ENCODE measurements at regions not wholly inside any gene's neighbourhood (a gene's known extent, or its start where the extent isn't known, plus 50 kb on each side); places are given as distances from the start of the nearest gene placed in this dataset.

DNA sequence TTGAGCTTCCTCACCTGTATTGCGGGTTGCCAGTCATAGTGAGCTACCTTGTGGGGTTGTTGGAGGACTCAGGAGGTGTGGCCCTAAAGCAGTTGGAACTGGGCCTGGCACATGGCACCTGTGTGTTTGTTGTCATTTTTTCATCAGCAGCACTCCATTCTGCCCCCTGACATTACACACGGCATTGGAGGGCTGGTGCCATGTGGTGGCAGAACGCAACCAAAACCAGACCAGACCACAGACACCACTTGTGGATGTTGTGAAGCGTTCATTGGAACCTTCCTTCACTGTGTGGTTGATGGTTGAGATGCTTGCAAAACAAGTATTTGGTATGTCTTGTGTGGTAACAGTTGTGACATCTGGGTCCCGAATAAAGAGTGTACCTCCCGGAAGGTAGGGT lies 113.2 kb upstream of the ERCC6L2 start:
- H3K4me1 ChIP-seq (ENCODE audit: control insufficient read depth in 3 of 3, insufficient read depth in 2 of 3, low read depth in 1 of 3, low read length in 2 of 3), result no peaks in the 10 kb centered on the region
- no peak for FAIRE-seq
- H3K36me3 ChIP-seq (ENCODE audit: control insufficient read depth in 3 of 3, insufficient read depth in 2 of 3, low read depth in 1 of 3, low read length in 3 of 3), result no peaks in the 10 kb centered on the region
- no peak for DNase-seq
- H3K4me3 ChIP-seq (ENCODE audit: low read depth in 1 of 3, low read length in 3 of 3), result no peak overlapping the region
- 85 to 94% (median 93%) methylated on average over 6 of the region's 6 CpGs for WGBS, 3 donors
- no peaks in the 10 kb centered on the region for H3K27me3 ChIP-seq (ENCODE audit: control insufficient read depth in 3 of 3, insufficient read depth in 3 of 3, low read length in 3 of 3)
- H3K9me3 ChIP-seq (ENCODE audit: control insufficient read depth in 2 of 2, insufficient read depth in 1 of 2, low read depth in 1 of 2, low read length in 1 of 2), result no peaks in the 10 kb centered on the region
- H3K27ac ChIP-seq (ENCODE audit: low read depth in 1 of 3, low read length in 2 of 3), result no peak overlapping the region

DNA sequence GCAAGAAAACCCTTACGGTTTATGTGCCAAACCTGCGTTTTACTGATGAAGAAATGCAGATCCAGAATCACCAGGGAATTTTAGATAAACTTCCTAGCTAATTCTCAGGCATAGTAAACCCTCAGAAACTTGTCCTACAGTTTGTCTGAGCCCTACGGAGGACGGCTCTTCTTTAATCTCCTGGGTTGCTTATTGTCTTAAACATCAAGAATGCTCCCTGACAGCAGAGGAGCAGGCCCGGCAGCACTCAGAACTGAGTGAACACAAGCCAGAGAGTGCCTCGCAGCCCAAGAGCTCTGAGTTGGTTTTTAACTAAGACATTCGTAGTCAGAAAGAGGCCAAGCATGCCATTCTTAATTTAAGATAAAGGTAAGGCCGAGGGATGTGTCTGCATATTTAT lies 114.7 kb upstream of the ERCC6L2 start:
- DNase-seq, result no peak
- FAIRE-seq, result no peak

DNA sequence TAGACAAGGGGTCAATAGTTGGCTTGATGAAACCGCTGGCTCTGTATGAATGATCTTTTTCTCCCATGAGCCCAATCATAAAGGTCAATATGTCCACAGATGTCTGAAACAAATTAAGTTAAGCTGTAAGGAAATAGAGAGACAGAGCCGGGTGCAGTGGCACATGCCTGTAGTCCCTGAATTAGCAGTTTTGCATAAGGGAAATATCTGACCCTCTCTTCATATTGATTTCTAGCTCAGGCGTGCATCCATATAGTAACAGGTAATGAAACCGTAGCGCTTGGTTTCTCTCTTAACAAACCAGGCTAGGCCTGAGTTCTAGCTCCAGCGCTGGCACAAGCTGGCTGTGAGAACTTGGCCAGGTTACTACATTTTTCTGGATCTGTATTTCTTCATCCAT lies 118.1 kb upstream of the ERCC6L2 start:
- Histone ChIP-seq H3K27ac (ENCODE audit: low read depth in 1 of 3, low read length in 2 of 3) (peak overlapping the region in 2 of 3 donors; percentile 32 to 70), H3K36me3 (ENCODE audit: control insufficient read depth in 3 of 3, insufficient read depth in 2 of 3, low read depth in 1 of 3, low read length in 3 of 3) (no peaks in the 10 kb centered on the region), H3K27me3 (ENCODE audit: control insufficient read depth in 3 of 3, insufficient read depth in 3 of 3, low read length in 3 of 3) (peaks cover 0 to 2% (median 0%) of the 10 kb centered on the region in 3 donors), H3K4me1 (ENCODE audit: control insufficient read depth in 3 of 3, insufficient read depth in 2 of 3, low read depth in 1 of 3, low read length in 2 of 3) (peaks cover 0 to 4% (median 0%) of the 10 kb centered on the region in 3 donors), H3K9me3 (ENCODE audit: control insufficient read depth in 2 of 2, insufficient read depth in 1 of 2, low read depth in 1 of 2, low read length in 1 of 2) (no peaks in the 10 kb centered on the region), H3K4me3 (ENCODE audit: low read depth in 1 of 3, low read length in 3 of 3) (no peak overlapping the region)
- WGBS, 3 donors, result 79 to 91% (median 88%) methylated on average over 6 of the region's 6 CpGs
- DNase-seq (no peak), FAIRE-seq (no peak)

More for the DNA sequence above, 114.7 kb upstream of the ERCC6L2 start:
- H3K4me1 ChIP-seq (ENCODE audit: control insufficient read depth in 3 of 3, insufficient read depth in 2 of 3, low read depth in 1 of 3, low read length in 2 of 3), result no peaks in the 10 kb centered on the region
- no peaks in the 10 kb centered on the region for H3K36me3 ChIP-seq (ENCODE audit: control insufficient read depth in 3 of 3, insufficient read depth in 2 of 3, low read depth in 1 of 3, low read length in 3 of 3)
- H3K27ac ChIP-seq (ENCODE audit: low read depth in 1 of 3, low read length in 2 of 3), result peak overlapping the region in 1 of 3 donors; percentile 34
- no peaks in the 10 kb centered on the region for H3K9me3 ChIP-seq (ENCODE audit: control insufficient read depth in 2 of 2, insufficient read depth in 1 of 2, low read depth in 1 of 2, low read length in 1 of 2)
- no peaks in the 10 kb centered on the region for H3K27me3 ChIP-seq (ENCODE audit: control insufficient read depth in 3 of 3, insufficient read depth in 3 of 3, low read length in 3 of 3)
- WGBS, 3 donors, result 81 to 90% (median 86%) methylated on average over 8 of the region's 8 CpGs
- H3K4me3 ChIP-seq (ENCODE audit: low read depth in 1 of 3, low read length in 3 of 3), result no peak overlapping the region

- DNase-seq (no peak), FAIRE-seq (no peak)
- WGBS, 3 donors, result 58 to 84% (median 78%) methylated on average over 4 of the region's 4 CpGs
- H3K4me1 ChIP-seq (ENCODE audit: control insufficient read depth in 3 of 3, insufficient read depth in 2 of 3, low read depth in 1 of 3, low read length in 2 of 3), result peaks cover 0 to 4% (median 0%) of the 10 kb centered on the region in 3 donors
- H3K27me3 ChIP-seq (ENCODE audit: control insufficient read depth in 3 of 3, insufficient read depth in 3 of 3, low read length in 3 of 3), result peaks cover 0 to 7% (median 0%) of the 10 kb centered on the region in 3 donors
- peak overlapping the region in 2 of 3 donors; percentile 32 to 70 for H3K27ac ChIP-seq (ENCODE audit: low read depth in 1 of 3, low read length in 2 of 3)
- H3K36me3 ChIP-seq (ENCODE audit: control insufficient read depth in 3 of 3, insufficient read depth in 2 of 3, low read depth in 1 of 3, low read length in 3 of 3), result no peaks in the 10 kb centered on the region
- no peaks in the 10 kb centered on the region for H3K9me3 ChIP-seq (ENCODE audit: control insufficient read depth in 2 of 2, insufficient read depth in 1 of 2, low read depth in 1 of 2, low read length in 1 of 2)
- no peak overlapping the region for H3K4me3 ChIP-seq (ENCODE audit: low read depth in 1 of 3, low read length in 3 of 3)
These were observed 118.5 kb upstream of the ERCC6L2 start for GRCh38 chr9:95756986-95757385.

GRCh38 chr9:95756101-95756500 lies 119.4 kb upstream of the ERCC6L2 start:
- peak overlapping the region in 1 of 3 donors; percentile 63 for H3K27ac ChIP-seq (ENCODE audit: low read depth in 1 of 3, low read length in 2 of 3)
- H3K27me3 ChIP-seq (ENCODE audit: control insufficient read depth in 3 of 3, insufficient read depth in 3 of 3, low read length in 3 of 3), result peaks cover 0 to 9% (median 0%) of the 10 kb centered on the region in 3 donors
- H3K4me1 ChIP-seq (ENCODE audit: control insufficient read depth in 3 of 3, insufficient read depth in 2 of 3, low read depth in 1 of 3, low read length in 2 of 3), result peaks cover 0 to 4% (median 0%) of the 10 kb centered on the region in 3 donors
- FAIRE-seq, result no peak
- no peak for DNase-seq
- H3K4me3 ChIP-seq (ENCODE audit: low read depth in 1 of 3, low read length in 3 of 3), result no peak overlapping the region
- 95 to 98% (median 97%) methylated on average over 3 of the region's 3 CpGs for WGBS, 3 donors
- no peaks in the 10 kb centered on the region for H3K36me3 ChIP-seq (ENCODE audit: control insufficient read depth in 3 of 3, insufficient read depth in 2 of 3, low read depth in 1 of 3, low read length in 3 of 3)
- H3K9me3 ChIP-seq (ENCODE audit: control insufficient read depth in 2 of 2, insufficient read depth in 1 of 2, low read depth in 1 of 2, low read length in 1 of 2), result no peaks in the 10 kb centered on the region

DNA sequence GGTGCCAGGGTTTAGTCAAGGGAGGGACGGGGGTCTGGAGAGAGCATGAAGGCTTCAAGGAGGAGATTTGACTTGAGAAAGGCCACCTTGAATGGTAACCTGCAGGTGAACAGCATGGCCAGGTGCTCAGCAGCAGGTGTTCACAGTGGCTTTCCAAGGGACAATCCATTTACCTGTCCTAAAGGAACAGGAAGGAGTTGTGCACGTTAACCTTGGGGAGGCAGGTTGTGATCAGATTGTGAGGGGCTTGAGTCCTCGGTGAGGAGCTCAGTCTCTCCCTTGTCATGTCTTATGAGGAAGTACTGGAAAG lies 120.1 kb upstream of the ERCC6L2 start:
- DNase-seq (no peak), FAIRE-seq (no peak)
- Histone ChIP-seq H3K9me3 (ENCODE audit: control insufficient read depth in 2 of 2, insufficient read depth in 1 of 2, low read depth in 1 of 2, low read length in 1 of 2) (no peaks in the 10 kb centered on the region), H3K4me1 (ENCODE audit: control insufficient read depth in 3 of 3, insufficient read depth in 2 of 3, low read depth in 1 of 3, low read length in 2 of 3) (peaks cover 0 to 4% (median 0%) of the 10 kb centered on the region in 3 donors), H3K4me3 (ENCODE audit: low read depth in 1 of 3, low read length in 3 of 3) (no peak overlapping the region), H3K36me3 (ENCODE audit: control insufficient read depth in 3 of 3, insufficient read depth in 2 of 3, low read depth in 1 of 3, low read length in 3 of 3) (no peaks in the 10 kb centered on the region), H3K27me3 (ENCODE audit: control insufficient read depth in 3 of 3, insufficient read depth in 3 of 3, low read length in 3 of 3) (peaks cover 0 to 9% (median 0%) of the 10 kb centered on the region in 3 donors), H3K27ac (ENCODE audit: low read depth in 1 of 3, low read length in 2 of 3) (peak overlapping the region in 1 of 3 donors; percentile 63)
- 31 to 58% (median 50%) methylated on average over 3 of the region's 3 CpGs for WGBS, 3 donors

- peak overlapping the region in 1 of 3 donors; percentile 56 for H3K27ac ChIP-seq (ENCODE audit: low read depth in 1 of 3, low read length in 2 of 3)
- no peak for FAIRE-seq
- peaks cover 0 to 4% (median 0%) of the 10 kb centered on the region in 3 donors for H3K4me1 ChIP-seq (ENCODE audit: control insufficient read depth in 3 of 3, insufficient read depth in 2 of 3, low read depth in 1 of 3, low read length in 2 of 3)
These were observed 120.7 kb upstream of the ERCC6L2 start for GRCh38 chr9:95754533-95755420.

DNA sequence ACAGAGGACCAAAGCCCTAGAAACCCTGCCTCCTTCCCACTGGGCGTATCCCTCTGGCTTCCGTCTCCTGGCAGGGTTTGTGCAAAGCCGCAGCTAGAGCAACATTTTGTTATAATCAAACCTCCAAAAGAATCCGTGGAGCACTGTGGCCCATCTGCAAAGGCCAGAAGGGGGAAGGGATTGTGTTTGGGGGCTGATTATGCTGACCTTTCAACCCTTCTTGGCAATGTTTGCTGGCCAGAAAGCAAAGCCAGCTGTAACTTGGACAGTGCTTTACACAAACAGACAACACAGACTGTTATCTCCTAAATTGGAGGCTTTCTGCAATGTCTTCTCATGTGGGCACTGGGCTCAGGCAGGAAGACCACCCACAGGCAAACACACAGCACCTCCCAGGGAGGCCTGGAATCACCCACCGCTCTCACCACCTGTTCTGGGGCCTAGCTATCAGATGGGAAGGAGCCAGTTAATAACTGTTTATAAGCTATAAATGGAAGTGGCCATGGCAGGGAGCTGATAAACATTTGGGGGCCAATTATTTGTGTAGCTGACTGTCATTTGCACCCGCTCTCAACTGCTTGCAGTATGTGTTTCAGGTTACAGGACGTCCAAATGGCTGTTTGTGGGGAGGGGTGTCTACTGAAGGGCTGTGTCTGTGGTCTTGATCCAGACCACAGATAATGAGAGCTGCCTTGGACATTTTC lies 121.6 kb upstream of the ERCC6L2 start:
- no peaks in the 10 kb centered on the region for H3K36me3 ChIP-seq (ENCODE audit: control insufficient read depth in 3 of 3, insufficient read depth in 2 of 3, low read depth in 1 of 3, low read length in 3 of 3)
- WGBS, 3 donors, result 47 to 60% (median 51%) methylated on average over 7 of the region's 7 CpGs
- H3K27me3 ChIP-seq (ENCODE audit: control insufficient read depth in 3 of 3, insufficient read depth in 3 of 3, low read length in 3 of 3), result peaks cover 0 to 9% (median 0%) of the 10 kb centered on the region in 3 donors
- DNase-seq (no peak), FAIRE-seq (no peak)
- peaks cover 0 to 4% (median 0%) of the 10 kb centered on the region in 3 donors for H3K4me1 ChIP-seq (ENCODE audit: control insufficient read depth in 3 of 3, insufficient read depth in 2 of 3, low read depth in 1 of 3, low read length in 2 of 3)
- no peaks in the 10 kb centered on the region for H3K9me3 ChIP-seq (ENCODE audit: control insufficient read depth in 2 of 2, insufficient read depth in 1 of 2, low read depth in 1 of 2, low read length in 1 of 2)
- no peak overlapping the region for H3K4me3 ChIP-seq (ENCODE audit: low read depth in 1 of 3, low read length in 3 of 3)
- H3K27ac ChIP-seq (ENCODE audit: low read depth in 1 of 3, low read length in 2 of 3), result peak overlapping the region in 1 of 3 donors; percentile 9

More at GRCh38 chr9:95754533-95755420, 120.7 kb upstream of the ERCC6L2 start:
- Histone ChIP-seq H3K9me3 (ENCODE audit: control insufficient read depth in 2 of 2, insufficient read depth in 1 of 2, low read depth in 1 of 2, low read length in 1 of 2) (no peaks in the 10 kb centered on the region), H3K36me3 (ENCODE audit: control insufficient read depth in 3 of 3, insufficient read depth in 2 of 3, low read depth in 1 of 3, low read length in 3 of 3) (no peaks in the 10 kb centered on the region), H3K4me3 (ENCODE audit: low read depth in 1 of 3, low read length in 3 of 3) (no peak overlapping the region), H3K27me3 (ENCODE audit: control insufficient read depth in 3 of 3, insufficient read depth in 3 of 3, low read length in 3 of 3) (peaks cover 0 to 9% (median 0%) of the 10 kb centered on the region in 3 donors)
- 79 to 84% (median 79%) methylated on average over 15 of the region's 15 CpGs for WGBS, 3 donors
- DNase-seq, result no peak

Data from small intestine (tissue), 7 donors.